GM21526 (cell line): ENCODE measurements at regions not wholly inside any gene's neighbourhood (a gene's known extent, or its start where the extent isn't known, plus 50 kb on each side); places are given as distances from the start of the nearest gene placed in this dataset.

ENCODE experiments used
- ATAC-seq: cut with Tn5 transposase; IDR thresholded peaks from one replicate; pipeline ENCODE4 v1.9.1; 2021; ENCODE audit warnings: moderate library complexity; ENCODE audit not compliant: unreplicated experiment, low FRiP score

- no peak for ATAC-seq
These were observed 58.7 kb downstream of the OTOL1 start for GRCh38 chr3:161555320-161555719.

GRCh38 chr3:161556533-161556932 is 59.9 kb downstream of the OTOL1 start:
- no peak for ATAC-seq

- no peak for ATAC-seq
These were observed 60.3 kb downstream of the OTOL1 start for GRCh38 chr3:161556941-161557340.

- ATAC-seq, result no peak
These were observed 61.0 kb downstream of the OTOL1 start for GRCh38 chr3:161557445-161558150.

GRCh38 chr3:161558236-161558635 is 61.6 kb downstream of the OTOL1 start:
- ATAC-seq, result no peak

- no peak for ATAC-seq
These were observed 62.8 kb downstream of the OTOL1 start for GRCh38 chr3:161559177-161559998.

- no peak for ATAC-seq
These were observed 63.5 kb downstream of the OTOL1 start for GRCh38 chr3:161560008-161560637.

GRCh38 chr3:161567577-161568361 is 71.2 kb downstream of the OTOL1 start:
- no peak for ATAC-seq

GRCh38 chr3:161568671-161569070 is 72.1 kb downstream of the OTOL1 start:
- ATAC-seq, result no peak

GRCh38 chr3:161571951-161572350 is 75.3 kb downstream of the OTOL1 start:
- no peak for ATAC-seq

- ATAC-seq, result no peak
These were observed 76.5 kb downstream of the OTOL1 start for GRCh38 chr3:161573136-161573535.

GRCh38 chr3:161575901-161576300 is 79.3 kb downstream of the OTOL1 start:
- no peak for ATAC-seq

GRCh38 chr3:161576311-161576710 is 79.7 kb downstream of the OTOL1 start:
- ATAC-seq, result no peak

- no peak for ATAC-seq
These were observed 80.3 kb downstream of the OTOL1 start for GRCh38 chr3:161576714-161577510.

- no peak for ATAC-seq
These were observed 81.1 kb downstream of the OTOL1 start for GRCh38 chr3:161577662-161578061.

GRCh38 chr3:161579395-161580126 is 83.0 kb downstream of the OTOL1 start:
- ATAC-seq, result no peak

- ATAC-seq, result no peak
These were observed 89.3 kb downstream of the OTOL1 start for GRCh38 chr3:161585922-161586321.

- ATAC-seq, result no peak
These were observed 90.1 kb downstream of the OTOL1 start for GRCh38 chr3:161586556-161587235.

GRCh38 chr3:161598639-161599038 is 102.0 kb downstream of the OTOL1 start:
- ATAC-seq, result no peak
